AG10803 (cell line): ENCODE measurements at regions not wholly inside any gene's neighbourhood (a gene's known extent, or its start where the extent isn't known, plus 50 kb on each side); places are given as distances from the start of the nearest gene placed in this dataset.

Experiments used
- DNase-seq: peaks from one replicate; pipeline ENCODE4 v3.0.0; 2010; ENCODE audit warnings: low read depth
- H3K4me3 ChIP-seq: 2 replicates; pipeline ENCODE4 v1.5.1; 2011; ENCODE audit warnings: mild to moderate bottlenecking, low read length, control low read depth
- TF ChIP-seq, protein P1 (sequence below): conservative IDR thresholded peaks from 2 replicates; pipeline ENCODE4 v1.5.1; 2011; ENCODE audit warnings: mild to moderate bottlenecking, low read length, control low read depth, inconsistent platforms

DNA sequence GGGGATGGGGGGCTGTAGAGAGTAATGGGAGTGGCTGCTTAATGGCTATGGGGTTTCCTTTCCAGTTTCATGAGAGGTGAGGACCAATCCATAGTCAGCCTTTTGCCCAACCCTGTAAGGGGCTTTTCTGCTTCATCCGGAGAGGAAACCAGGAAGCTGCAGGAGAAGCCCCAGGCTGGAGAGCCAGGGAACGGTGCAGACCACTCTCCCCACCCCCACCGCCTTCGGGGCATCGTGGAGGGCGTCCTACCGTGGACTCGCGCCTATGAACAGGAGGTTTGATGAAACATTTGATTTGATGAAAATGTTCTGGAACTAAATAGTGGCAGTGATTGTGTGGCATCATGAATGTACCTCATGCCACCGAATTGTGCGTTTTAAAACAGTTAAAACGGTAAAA lies 204.3 kb upstream of the DIO3 start:
- TF ChIP-seq, protein P1, sequence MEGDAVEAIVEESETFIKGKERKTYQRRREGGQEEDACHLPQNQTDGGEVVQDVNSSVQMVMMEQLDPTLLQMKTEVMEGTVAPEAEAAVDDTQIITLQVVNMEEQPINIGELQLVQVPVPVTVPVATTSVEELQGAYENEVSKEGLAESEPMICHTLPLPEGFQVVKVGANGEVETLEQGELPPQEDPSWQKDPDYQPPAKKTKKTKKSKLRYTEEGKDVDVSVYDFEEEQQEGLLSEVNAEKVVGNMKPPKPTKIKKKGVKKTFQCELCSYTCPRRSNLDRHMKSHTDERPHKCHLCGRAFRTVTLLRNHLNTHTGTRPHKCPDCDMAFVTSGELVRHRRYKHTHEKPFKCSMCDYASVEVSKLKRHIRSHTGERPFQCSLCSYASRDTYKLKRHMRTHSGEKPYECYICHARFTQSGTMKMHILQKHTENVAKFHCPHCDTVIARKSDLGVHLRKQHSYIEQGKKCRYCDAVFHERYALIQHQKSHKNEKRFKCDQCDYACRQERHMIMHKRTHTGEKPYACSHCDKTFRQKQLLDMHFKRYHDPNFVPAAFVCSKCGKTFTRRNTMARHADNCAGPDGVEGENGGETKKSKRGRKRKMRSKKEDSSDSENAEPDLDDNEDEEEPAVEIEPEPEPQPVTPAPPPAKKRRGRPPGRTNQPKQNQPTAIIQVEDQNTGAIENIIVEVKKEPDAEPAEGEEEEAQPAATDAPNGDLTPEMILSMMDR, result no peak
- DNase-seq, result no peak
- H3K4me3 ChIP-seq, result no peak overlapping the region

DNA sequence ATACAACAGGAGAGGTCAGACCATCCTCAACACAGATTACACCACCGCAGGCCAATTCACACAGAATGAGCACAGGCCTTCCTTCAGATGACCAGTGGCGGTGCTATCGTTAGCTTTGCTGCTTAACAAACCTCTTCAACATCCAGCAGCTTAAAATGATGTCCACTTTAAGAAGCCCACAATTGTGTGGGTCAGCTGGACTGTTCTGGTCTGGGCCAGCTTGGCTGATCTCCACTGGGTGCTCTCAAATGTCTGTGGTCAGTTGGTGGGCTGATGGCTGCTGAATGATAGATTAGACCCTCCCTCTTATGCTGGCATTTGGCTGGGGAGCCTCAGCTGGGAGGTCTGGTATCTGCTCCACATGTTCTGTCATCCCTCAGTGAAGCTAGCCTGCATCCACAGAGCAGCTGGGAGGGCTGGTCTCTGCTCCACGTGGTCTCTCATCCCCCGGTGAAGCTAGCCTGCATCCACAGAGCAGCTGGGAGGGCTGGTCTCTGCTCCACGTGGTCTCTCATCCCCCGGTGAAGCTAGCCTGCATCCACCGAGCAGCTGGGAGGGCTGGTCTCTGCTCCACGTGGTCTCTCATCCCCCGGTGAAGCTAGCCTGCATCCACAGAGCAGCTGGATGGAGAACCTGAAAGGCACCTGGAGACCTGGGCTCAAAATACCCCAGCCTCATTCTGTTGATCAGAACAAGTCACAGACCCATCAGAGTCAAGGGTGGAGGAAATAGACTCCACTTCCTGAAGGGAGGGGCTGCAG lies 203.6 kb upstream of the DIO3 start:
- no peak for DNase-seq
- H3K4me3 ChIP-seq, result no peak overlapping the region
- TF ChIP-seq, protein P1, result no peak

DNA sequence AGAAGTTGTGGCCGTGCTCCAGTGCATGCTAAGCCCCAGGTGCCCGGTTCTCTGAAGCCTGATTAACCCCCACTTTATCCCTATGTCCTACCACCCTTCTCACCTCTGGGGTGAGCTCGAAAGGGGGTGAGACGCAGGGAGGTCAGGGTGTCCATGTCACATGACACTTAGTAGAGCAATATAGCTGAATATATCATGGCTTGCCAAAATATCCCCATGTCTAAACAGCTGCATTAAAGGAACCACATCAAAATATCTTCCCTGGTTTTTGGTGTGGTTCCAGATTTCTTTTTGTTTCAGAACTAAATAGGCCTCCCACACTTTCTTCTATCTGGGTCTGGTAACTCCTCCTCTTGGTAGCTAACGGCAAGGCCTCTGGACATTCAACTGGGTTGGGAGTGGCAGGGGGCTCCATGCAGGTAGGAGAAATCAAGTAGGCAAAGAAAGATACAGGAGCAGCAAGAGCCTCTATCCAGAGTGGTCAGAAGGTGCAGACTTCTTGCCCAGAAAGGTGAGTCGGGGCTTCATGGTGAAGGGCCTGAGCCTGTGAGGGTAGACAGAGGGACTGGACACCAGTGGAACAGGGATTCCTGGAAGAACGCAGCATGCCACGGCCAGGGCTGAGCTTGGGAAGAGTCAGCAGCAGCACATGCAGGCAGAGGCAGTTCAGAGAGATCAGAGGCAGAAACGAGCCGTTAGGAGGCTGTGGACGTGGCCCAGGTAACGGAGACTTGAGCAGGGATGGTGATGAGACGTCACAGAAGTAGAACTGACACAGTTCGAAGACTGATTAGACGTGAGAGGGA lies 202.8 kb upstream of the DIO3 start:
- no peak for DNase-seq
- H3K4me3 ChIP-seq, result no peak overlapping the region
- TF ChIP-seq, protein P1, result no peak

DNA sequence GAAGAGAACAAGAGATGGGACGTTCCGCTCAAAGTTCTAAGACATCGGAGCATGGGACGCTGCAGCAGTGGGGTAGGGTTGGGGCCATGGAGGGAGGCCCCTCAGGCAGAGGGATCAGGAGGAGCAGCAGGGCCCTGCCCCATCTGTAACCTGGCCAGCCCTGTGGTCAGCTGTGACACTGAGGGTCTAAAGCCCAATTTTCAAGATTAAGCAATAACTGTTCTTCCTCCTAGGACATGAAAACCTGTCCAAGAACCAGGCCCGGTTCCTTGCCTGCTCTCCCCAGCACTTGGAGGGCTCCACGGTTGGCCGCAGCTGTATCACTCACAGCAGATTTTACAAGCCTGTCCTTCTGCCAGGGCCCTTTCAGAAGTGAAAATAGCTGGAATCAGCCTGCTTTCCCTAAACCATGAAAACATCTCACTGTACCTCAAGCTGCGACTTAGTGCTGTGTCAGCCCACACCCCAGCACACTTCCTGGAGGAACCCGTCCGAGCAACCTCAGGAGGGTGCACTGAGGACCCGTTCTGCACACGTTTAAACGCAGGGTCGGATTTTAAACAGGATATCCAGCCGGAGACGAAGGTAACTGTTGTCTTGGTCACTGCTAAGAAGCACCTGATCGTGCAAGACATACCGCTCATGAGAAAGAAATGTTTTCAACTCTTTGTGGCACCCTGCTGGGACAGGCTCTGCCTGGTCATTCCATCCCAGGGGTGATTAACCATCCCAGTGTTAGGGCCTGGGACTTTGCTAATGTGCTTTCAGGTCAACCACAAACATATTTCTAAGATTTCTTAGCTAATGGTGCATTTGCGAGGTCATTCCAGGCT lies 201.9 kb upstream of the DIO3 start:
- TF ChIP-seq, protein P1, result no peak
- H3K4me3 ChIP-seq, result no peak overlapping the region
- peak; percentile 3 for DNase-seq

DNA sequence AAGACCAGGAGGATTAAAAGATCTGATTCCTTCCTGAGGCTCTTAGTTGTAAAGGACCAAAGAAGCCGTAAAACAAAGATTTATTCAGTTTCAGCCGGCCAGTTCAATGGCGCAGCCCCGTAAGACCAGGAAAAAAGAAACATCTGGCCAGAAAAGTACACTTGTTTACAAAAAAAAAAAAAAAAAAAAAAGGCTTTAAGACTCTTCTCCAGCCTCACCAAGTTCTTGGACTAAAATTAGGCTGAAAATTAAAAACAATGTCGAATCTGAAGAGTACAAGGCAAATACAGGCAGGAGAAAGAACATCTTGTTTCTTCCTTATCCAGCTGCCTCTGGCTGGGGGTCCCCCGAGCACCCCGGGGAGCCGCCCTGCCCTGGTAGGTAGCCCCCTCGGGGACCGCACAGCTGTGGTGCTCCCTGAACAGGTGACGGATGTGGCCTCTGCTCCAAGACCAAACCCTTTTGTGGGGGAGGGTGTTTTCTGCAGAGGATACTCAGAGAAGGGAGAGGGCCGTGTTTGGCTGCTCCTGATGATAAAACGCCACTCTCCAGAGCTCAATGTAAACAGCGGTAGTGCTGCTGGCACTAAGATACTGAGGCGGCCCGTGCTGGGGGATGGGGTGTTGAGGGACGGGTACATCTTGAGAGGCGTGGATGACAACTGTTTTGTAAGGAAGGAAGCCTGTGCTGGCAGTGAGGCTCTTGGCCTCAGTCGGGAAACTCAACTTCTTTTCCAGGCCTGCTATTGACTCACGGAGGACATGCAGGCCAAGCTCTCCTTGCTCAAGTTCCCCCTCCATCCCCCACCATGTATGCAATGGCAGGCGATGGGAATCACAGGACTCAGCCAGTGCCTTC lies 201.0 kb upstream of the DIO3 start:
- H3K4me3 ChIP-seq, result no peak overlapping the region
- TF ChIP-seq, protein P1, result no peak
- no peak for DNase-seq

DNA sequence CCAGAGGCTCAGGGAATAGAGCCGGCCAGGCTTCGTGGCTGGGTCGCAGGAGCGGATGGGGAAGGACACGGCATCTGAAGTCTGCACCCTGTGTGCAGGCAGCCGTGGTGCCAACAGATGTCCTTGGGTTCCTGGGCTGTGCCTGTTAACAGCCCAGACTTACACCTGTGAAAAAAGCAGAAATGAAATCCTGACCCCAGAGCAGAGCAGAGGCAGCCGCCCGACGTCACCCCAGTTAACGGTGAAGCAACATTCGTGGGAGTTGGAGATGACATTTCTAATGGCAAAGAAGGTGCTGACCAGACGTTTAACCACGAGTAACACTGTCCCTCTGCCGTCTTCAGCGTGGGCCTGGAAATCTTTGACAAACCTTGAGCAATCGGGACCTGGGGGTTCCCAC lies 200.3 kb upstream of the DIO3 start:
- no peak for DNase-seq
- TF ChIP-seq, protein P1, result no peak
- H3K4me3 ChIP-seq, result no peak overlapping the region
